NCI-H524 treated with DMSO at 0.1 percent for 48 hours (cell line): ENCODE measurements at regions not wholly inside any gene's neighbourhood (a gene's known extent, or its start where the extent isn't known, plus 50 kb on each side); places are given as distances from the start of the nearest gene placed in this dataset.
"Not testable (repeated sequence)": the region's sequence is repeated elsewhere in the genome, so short reads cannot be mapped to it uniquely, and the experiment has no call there.

Experiments used
- DNase-seq: peaks from one replicate; lab custom pipeline; 2025; lab: John Stamatoyannopoulos, UW

DNA sequence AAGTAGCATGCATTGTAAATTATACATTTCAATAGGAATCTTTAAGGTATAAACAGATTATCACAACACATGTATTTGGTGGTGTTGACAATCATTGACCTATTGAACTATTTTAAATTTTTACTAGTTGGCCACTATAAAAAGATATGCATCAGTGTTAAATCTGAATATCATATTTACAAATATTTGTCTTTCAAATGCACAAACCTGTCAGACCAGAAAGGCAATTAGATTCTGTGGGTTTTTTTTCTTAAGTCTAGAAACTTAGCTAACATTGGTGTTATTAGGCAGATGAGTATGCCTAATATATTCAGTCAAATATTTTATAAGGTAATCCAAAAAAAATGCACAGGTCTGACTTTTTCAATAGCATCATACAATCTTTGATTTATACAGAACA is 241.4 kb upstream of the DGKB start:
- DNase-seq: no peak

DNA sequence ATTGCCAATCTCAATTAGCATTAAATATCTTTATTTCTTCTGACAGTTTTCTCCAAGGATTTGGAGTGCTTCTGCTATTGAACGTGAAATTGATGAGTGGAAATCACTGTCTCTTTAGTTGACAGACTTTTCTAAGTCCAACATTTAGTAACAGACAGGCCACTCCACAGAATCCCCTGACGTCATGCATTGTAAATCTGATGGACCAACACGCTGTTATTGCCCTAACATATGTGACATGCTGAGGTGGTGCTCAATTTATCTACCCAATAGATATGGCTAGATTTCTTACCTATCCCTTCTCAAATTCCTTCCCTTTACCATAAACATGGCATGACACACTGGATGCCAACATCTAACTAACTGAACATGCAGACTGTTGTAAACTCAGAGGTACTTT is 240.6 kb upstream of the DGKB start:
- DNase-seq: no peak

DNA sequence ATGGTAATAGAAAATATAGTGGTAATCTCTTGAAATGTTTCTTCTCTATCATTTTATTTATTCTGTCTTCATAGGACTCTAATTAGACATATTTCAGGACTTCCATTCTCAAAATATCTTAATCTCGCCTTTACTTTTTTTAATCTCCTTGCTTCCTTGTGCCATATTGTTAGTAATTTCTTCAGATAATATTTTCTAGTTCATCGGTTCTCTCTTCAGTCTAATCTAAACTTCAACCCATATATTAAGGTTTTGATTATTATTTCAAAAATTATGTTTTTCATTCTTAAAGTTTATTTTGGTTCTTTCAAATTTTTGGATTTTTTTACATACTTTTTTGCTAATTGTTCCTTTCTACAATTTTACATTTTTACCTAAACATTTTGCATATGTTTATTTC is 237.9 kb upstream of the DGKB start:
- DNase-seq: no peak

DNA sequence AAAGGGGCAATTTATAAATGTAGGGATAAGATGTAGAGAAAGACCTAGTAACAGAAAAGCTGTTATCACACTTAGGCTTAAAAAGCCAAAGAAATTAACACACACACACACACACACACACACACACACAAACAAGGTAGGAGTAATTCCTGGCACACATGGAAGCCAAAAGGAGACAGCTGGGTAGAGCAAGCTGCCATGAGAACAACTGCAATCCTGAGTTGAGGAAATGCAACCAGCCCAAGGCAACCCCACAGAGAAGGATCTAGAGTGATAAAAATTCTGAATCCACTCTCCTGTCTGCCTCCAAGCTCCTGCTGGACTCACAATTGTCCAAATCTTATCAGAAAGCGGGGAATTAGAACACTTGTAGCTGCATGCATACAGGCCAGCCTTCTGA is 229.1 kb upstream of the DGKB start:
- no peak for DNase-seq

DNA sequence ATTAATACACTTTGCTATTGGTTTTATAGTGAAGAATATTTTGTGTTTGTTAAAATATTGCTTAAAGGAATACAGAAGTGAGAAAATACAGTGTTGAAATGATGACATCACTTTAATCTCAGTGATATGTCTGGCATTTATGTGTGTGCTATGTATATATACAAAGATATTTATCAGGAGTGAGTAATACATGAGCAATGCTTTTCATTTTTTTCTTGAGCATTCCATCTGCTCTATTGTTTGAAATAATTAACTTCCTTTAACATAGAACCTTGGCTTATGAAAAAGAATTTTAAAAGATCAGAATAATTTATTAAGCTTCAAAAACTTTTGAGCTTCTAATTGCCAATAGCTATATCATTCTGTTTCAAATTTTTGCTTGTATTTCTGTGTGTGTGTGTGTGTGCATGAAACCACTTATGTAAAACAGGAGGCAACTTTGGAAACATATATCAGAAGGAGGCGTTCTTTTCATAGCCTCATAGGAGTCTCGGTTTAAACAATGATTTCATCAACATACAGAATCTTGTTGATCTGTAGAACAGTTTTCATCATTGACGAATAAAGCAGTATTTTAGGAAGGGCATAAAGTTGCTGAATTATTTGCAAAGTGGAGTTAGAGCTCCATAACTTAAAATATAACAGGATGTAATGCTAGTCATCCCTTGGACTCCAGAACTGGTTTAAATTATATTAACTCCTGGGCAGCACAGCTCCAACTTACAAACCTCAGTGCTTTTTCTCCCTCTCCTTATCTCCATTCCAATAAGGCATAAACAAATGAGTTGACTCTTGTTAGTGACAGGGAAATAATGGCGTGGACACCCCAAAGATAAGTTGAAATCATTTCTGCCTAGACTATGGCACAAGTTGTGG is 228.4 kb upstream of the DGKB start:
- no peak for DNase-seq

DNA sequence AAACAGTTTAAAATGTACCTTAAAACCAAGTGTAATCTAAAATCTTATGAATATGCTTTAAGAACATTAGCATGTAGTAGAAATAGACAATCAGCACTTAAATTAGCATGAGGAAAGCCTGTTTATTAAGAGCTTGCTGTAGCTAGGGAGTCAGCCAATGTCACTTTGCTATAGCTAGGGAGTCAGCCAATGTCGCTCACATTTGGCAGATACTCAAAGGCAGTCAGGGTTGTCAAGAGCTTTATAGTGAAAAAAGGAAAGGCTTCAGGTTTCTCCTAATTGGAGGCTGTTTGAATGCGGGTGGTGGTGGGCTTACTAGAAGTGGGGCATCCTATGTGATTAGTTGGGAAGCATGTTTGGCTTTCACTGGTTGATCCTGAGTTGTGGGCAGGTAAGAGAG is 226.2 kb upstream of the DGKB start:
- DNase-seq: no peak

DNA sequence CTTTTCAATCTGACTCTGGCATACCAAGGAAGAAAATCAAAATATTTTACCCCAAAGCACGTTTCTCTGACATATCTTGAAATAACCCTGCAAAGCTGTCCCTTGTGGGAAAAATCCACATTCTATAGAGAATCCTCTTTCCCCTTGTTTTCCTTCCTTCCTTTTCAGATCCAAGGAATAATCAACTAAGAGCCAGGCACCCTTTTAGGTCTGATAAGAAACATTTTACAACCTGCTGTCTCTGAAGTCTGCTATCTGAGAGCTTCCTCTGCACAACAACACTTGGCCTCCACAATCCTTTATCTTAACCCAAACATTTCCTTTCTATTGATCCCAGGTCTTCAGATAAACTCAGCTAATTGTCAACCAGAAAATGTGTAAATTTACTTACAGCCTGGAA is 224.1 kb upstream of the DGKB start:
- DNase-seq: not testable (repeated sequence)

DNA sequence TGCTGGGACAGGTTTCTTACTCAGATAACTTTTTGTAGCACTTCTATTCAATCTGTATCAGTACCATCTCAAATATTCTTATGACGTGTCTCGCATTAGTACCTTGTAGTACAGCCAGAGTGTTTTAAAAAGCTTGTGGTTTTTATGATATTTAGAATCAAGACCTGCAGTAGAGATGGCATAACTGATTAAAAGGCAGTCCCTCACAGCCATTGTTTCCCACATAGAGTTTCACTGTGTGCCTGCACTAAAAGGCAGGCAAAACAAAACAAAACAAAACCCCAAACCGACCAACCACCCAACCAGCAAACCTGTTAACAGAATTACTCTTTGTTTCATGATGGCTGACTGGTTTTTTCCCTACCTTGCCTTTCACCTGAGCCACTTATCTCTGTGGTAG is 221.3 kb upstream of the DGKB start:
- DNase-seq: no peak

DNA sequence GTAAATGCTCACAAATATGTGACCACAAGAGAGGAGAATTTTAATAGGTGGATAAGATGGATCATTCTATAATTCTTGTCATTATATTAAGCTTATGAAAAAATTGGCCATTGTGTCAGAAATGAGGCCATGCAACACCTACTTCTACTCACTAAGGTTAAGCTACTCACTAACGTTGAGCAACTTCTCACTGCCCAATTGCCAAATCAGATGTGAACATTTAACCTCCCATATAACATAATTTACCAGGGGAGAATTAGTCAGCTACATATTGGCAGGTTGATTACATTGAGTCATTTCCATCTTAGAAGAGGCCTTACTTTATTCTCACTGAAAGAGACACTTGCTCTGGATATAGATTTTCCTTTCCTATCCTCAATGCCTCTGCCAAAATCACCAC is 211.2 kb upstream of the DGKB start:
- no peak for DNase-seq

DNA sequence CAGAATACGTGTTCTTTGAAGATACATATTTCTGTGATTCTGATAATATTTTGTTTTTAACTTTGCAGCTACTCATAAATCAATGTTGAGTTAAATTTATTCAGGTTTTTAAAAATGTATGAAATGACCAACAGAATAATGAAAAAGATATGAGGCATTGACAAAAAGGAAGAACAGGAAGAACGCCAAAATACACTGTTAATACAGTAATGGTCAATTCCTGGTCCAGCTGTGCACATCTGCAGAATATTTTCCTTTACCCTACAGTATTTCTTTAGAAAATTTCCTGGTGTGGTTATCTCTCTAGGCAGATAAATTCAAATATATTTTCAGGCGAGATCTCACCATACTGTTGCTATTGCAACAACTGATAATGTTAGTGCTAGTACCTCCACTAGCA is 203.2 kb upstream of the DGKB start:
- DNase-seq: no peak

DNA sequence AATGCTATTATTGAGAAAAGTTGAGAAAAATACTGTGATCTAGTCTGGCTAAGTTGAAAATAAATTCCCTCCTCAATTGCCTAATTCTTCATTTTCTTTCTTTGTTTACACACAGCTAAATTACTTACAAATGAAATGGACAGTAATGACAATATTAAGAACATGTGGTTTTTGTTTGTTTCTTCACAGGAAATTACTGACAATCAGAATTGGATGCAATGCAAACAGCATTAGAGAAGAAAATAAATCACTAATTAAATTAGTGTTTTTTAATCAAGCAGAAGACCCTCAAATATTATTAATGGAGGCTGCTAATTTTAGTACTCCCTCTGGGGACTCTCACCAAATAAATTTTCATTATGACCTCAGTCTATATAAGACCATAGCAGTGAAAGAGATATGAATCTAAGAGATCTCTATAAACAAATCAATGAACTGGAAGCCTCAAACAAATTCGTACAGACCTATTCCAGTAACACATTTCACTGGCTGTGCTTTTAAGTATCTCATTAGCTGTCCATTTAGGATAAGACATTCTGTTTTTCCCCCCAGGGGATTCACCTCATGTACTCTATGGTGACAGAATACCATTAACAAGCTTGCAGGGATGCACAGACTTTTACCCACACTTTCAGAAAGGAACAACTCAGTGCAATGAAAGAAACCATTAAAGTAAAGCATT is 202.0 kb upstream of the DGKB start:
- DNase-seq: peak; percentile 4

DNA sequence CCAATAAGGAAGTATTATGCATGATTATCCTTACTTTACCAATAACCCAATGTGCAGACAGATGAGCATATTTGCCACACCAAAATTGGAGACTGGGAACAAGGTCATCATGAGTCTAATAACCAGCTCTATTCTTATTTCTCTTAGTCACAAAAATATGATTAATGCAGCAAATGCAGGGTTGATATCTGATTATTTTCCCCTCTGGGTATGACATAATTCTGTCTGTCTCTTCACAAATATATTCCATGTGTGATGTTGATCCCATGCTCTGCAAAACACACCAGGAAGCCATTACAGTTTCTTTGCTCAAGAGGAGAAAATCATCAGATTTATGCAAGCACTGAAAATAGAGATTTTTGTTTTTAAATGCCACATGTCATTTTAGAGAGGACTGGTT is 196.5 kb upstream of the DGKB start:
- DNase-seq: no peak

DNA sequence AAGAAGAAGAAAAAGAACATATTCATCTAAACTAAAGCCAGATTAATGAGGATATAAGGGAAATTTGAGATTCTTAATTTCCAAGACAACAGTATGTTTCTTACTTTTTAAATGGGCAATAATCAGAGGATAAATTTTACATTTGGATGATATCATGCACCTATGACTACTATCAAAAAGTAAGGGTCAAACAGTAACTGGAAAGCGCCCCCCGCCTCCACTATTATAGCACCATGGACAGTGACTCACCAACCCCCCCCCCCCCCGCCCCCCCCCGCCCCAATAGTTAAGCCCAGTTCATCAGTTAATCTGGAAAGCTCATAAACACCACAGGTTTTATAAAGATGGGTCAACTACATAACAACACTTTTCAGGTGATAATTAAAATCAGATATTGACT is 194.3 kb upstream of the DGKB start:
- DNase-seq: no peak

DNA sequence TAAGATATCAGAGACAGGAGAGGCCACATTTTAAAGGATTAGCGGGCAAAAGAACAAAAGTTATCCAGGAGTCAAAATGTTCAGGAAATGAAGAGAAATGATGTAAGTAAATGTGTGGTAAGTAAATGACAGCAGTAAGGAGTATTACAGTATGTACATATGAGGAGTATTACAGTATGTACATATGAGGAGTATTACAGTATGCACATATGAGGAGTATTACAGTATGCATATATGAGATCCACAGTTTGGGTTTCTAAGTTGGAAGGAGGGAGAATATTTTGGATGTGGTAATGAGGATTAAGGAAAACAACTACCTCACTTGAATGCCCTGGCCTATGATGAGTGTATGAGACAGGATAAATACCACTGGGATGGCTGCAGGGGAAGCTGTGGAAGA is 192.4 kb upstream of the DGKB start:
- no peak for DNase-seq

DNA sequence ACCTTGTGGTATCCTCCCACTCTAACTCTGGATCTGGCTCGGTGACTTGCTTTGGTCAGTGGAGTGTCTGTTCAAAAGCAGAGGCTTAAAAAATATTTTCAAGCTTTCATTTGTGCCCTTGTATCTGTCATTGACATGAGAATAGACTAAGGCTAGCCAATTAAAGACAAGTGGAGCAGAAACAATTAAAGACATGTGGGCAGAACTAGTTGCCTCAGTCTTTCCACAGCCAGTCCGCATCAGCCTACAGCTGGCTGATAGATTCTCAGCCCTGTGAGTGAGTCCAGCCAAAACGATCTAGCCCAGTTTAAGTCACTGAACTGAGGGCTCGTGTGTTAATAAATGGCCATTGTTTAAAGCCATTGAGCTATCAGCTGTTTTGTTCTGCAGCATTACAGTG is 185.2 kb upstream of the DGKB start:
- DNase-seq: no peak

DNA sequence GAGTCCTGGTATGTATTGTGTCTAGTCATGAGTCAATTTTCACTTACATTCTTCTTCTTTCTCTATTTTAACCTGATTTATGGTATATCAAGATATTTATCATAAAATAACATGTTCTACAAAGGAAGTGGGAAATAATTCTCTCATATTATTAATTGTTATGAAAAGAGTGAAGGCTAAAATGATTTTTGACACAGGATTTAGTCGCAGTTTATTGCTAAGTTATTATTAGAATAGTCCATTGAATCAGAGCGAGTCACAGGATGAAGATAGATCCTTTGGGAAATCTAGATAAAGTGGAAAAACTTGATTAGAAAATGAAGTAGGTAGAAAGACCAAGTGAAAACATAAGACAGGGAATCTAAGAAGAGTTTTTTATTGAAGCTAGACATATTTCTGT is 184.3 kb upstream of the DGKB start:
- no peak for DNase-seq

DNA sequence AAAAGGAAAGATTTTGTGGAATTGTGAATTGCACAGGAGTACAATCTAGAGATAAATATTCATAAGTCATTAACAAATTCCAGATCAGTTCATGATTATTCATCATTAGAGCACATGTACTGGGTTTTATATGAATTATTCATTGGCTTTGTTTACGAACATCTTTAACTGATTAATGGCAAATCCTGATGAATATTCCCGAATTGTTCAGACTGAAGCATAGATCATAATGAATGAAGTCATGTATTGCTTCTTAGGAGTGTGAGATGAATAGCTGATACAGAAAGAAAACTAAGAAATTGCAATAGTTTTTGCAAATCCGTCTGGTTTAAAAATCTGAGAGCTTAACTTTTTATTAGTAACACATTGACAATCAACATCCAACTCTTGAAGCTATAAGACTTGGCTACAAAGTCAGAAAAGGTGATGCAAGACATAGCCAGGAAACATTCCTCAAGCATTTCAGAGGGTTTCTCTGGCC is 183.6 kb upstream of the DGKB start:
- DNase-seq: no peak

DNA sequence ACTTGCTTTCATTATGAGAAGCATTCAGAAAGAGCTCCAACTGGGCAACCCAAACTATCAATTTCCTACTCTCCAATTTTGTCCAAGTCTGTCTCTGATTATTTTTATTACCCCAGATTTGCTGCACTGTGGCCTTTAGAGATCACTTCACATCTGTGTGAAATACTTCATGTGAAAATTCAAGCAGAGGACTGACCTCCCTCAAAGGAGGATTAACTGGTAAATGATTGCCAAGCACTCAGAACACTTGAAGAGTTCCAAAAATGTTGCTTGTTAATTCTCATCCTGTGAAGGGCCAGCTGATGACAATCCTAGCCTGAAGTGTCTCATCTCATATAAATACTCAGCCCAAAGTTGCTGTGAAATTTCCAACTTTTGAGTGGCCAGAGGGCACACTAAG is 182.8 kb upstream of the DGKB start:
- peak; percentile 67 for DNase-seq

DNA sequence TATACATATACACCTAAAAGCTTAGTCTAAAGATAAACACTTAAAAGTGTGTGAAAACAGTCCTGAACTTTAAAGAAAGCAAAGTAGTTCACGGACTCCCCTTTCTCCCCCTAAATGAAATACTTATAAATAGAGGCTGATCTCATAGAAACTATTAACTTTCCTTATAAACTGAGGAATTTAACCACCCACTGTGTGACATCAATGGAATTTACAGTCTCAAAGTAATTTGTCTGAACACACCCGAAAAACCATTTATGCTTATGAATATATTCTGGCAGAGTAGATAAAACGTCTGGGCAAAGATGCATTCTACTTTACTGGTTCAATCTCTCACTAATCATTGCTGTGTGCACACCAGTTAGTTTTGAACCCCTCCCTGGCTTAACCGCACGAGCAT is 181.8 kb upstream of the DGKB start:
- DNase-seq: no peak

DNA sequence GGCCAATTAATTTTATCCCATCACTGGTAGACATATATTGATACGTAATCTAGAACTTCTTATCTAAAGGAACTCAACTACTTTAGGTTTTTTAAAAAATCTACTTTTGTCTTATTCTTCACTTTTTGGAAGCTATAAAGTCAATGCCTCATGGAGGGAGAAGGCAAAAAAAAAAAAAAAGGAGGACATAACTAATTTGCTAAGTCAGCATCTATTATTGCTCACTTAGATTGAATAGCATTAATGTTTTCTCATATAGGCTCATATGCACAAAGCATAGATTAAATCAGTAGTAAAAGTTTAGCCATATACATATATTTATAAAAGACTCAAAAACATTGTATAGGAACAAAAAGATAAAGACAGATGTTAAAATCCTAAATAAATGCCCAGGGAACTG is 179.3 kb upstream of the DGKB start:
- no peak for DNase-seq

DNA sequence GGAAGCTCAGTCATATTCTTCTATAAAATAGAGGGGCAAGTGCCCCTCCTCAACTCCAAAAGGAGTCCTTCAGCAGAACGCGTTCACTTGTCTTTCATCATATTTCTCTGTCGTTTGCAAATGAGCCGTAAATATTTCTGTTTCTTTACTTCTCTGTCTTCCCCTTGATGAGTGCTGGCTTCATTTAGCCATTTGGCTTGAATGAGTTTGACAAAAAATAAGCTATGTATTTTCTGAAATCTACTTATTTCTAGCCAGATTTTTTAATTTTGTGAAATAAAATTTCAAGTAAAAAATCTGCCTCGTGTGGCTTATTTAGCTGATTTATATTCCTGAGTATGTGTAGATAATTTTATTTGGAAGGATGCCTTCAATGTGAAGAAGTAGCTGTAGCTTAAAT is 170.8 kb upstream of the DGKB start:
- no peak for DNase-seq

DNA sequence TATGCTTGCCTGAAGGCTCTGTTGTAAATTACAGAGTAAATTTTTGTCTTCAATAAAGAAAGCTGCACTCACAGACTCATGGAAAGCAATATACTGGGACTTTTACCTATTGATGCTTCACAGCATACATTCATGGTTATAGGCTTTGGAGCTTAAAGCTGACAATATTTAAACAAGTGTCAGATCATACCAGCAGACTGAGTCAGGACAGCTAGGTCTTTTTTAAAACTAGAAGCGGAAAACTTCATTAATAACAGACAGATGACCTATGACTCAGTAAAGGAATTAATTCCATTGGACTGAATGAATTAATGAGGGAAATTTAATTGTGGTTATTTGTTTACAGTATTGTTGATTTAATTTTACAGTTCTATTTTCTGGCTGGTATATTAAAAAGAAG is 165.8 kb upstream of the DGKB start:
- no peak for DNase-seq

DNA sequence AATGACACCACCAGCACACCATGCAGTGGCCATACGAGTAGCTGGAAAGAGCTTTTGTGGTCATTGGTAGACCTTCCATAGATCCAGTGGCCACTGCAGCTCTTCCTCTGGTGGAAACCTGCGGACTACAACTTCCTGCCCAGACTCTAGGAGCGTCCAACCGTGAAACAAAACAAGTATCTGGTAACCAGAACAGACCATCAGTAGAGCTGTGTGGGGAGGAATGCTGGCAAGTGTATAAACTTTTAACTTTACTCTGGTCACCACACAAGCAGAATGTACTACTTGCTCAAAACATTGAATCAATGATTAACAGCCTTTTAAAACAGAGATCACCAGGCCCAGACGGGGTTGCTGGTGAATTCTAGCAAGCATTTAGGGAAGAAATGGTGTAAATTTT is 154.7 kb upstream of the DGKB start:
- no peak for DNase-seq

DNA sequence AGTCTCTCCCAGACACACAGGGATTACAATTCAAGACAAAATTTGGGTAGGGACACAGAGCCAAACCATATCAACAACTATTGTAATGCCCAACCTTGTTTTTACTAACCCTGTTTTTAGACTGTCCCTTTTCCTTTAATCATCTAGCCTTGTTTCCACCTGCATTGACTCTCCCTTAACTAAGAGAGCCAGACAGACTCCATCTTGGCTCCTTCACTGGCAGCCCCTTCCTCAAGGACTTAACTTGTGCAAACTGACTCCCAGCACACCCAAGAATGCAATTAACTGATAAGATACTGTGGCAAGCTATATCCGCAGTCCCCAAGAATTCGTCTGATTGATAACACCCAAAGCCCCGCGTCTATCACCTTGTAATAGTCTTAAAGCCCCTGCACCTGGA is 151.8 kb upstream of the DGKB start:
- not testable (repeated sequence) for DNase-seq
